ENCODE measurements at regions not wholly inside any gene's neighbourhood (a gene's known extent, or its start where the extent isn't known, plus 50 kb on each side); places are given as distances from the start of the nearest gene placed in this dataset.
"Not testable (repeated sequence)": the region's sequence is repeated elsewhere in the genome, so short reads cannot be mapped to it uniquely, and the experiment has no call there.

GRCh38 chr18:75984853-75985252 lies 510.2 kb downstream of the ZNF516 start:
- no peak for DNase-seq

- no peak for DNase-seq
Measured at GRCh38 chr18:75981102-75981501, 513.9 kb downstream of the ZNF516 start.

- no peak for DNase-seq
Measured at GRCh38 chr18:75977081-75977480, 518.0 kb downstream of the ZNF516 start.

- DNase-seq: no peak
Measured at GRCh38 chr18:75970212-75970611, 524.8 kb downstream of the ZNF516 start.

GRCh38 chr18:75966431-75966830 lies 528.6 kb downstream of the ZNF516 start:
- no peak for DNase-seq

- DNase-seq: no peak
Measured at GRCh38 chr18:75962036-75962572, 532.9 kb downstream of the ZNF516 start.

GRCh38 chr18:75960356-75960755 lies 532.9 kb upstream of the SMIM21 start:
- not testable (repeated sequence) for DNase-seq

GRCh38 chr18:75959150-75959549 lies 531.6 kb upstream of the SMIM21 start:
- DNase-seq: no peak

GRCh38 chr18:75958683-75959082 lies 531.2 kb upstream of the SMIM21 start:
- no peak for DNase-seq

- no peak for DNase-seq
Measured at GRCh38 chr18:75945265-75945933, 517.9 kb upstream of the SMIM21 start.

- no peak for DNase-seq
Measured at GRCh38 chr18:75937306-75937705, 509.8 kb upstream of the SMIM21 start.

- DNase-seq: no peak
Measured at GRCh38 chr18:75936862-75937261, 509.4 kb upstream of the SMIM21 start.

- DNase-seq: no peak
Measured at GRCh38 chr18:75931079-75931478, 503.6 kb upstream of the SMIM21 start.

GRCh38 chr18:75928706-75929105 lies 501.2 kb upstream of the SMIM21 start:
- DNase-seq: no peak

GRCh38 chr18:75927791-75928190 lies 500.3 kb upstream of the SMIM21 start:
- no peak for DNase-seq

- no peak for DNase-seq
Measured at GRCh38 chr18:75926811-75927210, 499.3 kb upstream of the SMIM21 start.

GRCh38 chr18:75923169-75923568 lies 495.7 kb upstream of the SMIM21 start:
- no peak for DNase-seq

GRCh38 chr18:75916624-75916982 lies 489.1 kb upstream of the SMIM21 start:
- no peak for DNase-seq

GRCh38 chr18:75915941-75916623 lies 488.6 kb upstream of the SMIM21 start:
- DNase-seq: no peak

- no peak for DNase-seq
Measured at GRCh38 chr18:75912829-75913228, 485.3 kb upstream of the SMIM21 start.

- no peak for DNase-seq
Measured at GRCh38 chr18:75904416-75904815, 476.9 kb upstream of the SMIM21 start.

GRCh38 chr18:75898651-75899050 lies 471.1 kb upstream of the SMIM21 start:
- no peak for DNase-seq

GRCh38 chr18:75897386-75897785 lies 469.9 kb upstream of the SMIM21 start:
- no peak for DNase-seq

- DNase-seq: no peak
Measured at GRCh38 chr18:75896865-75897264, 469.4 kb upstream of the SMIM21 start.

GRCh38 chr18:75895135-75895534 lies 467.6 kb upstream of the SMIM21 start:
- no peak for DNase-seq

Data from CD4-positive, alpha-beta T cell treated with Interleukin-10 for 1 hour (primary cell).